GM23248 (cell line): ENCODE measurements at regions not wholly inside any gene's neighbourhood (a gene's known extent, or its start where the extent isn't known, plus 50 kb on each side); places are given as distances from the start of the nearest gene placed in this dataset.

Source experiments
- DNase-seq: peaks from one replicate; pipeline ENCODE4 v3.0.0-alpha.2; 2015
- H2AFZ ChIP-seq: fragments of 200-600 bp; sonication (generic); 2 replicates; pipeline ENCODE4 v1.6.1; 2016; ENCODE audit warnings: antibody characterized with exemption
- H3F3A ChIP-seq: fragments of 200-600 bp; sonication (generic); 2 replicates; pipeline ENCODE4 v1.6.1; 2016; ENCODE audit warnings: mild to moderate bottlenecking, antibody characterized with exemption, mixed run types; ENCODE audit not compliant: insufficient read depth
- H3K27ac ChIP-seq: fragments of 200-600 bp; sonication (generic); 2 replicates; pipeline ENCODE4 v1.5.1; 2016; ENCODE audit warnings: mild to moderate bottlenecking
- H3K27me3 ChIP-seq: fragments of 200-600 bp; sonication (generic); replicated peaks from 2 replicates; pipeline ENCODE4 v1.6.1; 2016; ENCODE audit warnings: mild to moderate bottlenecking; ENCODE audit not compliant: insufficient read depth
- H3K36me3 ChIP-seq: fragments of 200-600 bp; sonication (generic); 2 replicates; pipeline ENCODE4 v1.6.1; 2016; ENCODE audit warnings: low read depth, mild to moderate bottlenecking
- H3K4me1 ChIP-seq: fragments of 200-600 bp; sonication (generic); 2 replicates; pipeline ENCODE4 v1.6.1; 2016; ENCODE audit warnings: mild to moderate bottlenecking; ENCODE audit not compliant: insufficient read depth
- H3K4me2 ChIP-seq: fragments of 200-600 bp; sonication (generic); one replicate; pipeline ENCODE4 v1.6.1; 2016; ENCODE audit warnings: mild to moderate bottlenecking; ENCODE audit not compliant: unreplicated experiment
- H3K4me3 ChIP-seq: fragments of 200-600 bp; sonication (generic); 2 replicates; pipeline ENCODE4 v1.5.1; 2016; ENCODE audit warnings: mild to moderate bottlenecking
- H3K79me2 ChIP-seq: fragments of 200-600 bp; sonication (generic); 2 replicates; pipeline ENCODE4 v1.6.1; 2016; ENCODE audit warnings: mild to moderate bottlenecking; ENCODE audit not compliant: insufficient read depth
- H3K9ac ChIP-seq: fragments of 200-600 bp; sonication (generic); 2 replicates; pipeline ENCODE4 v1.6.1; 2016; ENCODE audit warnings: mild to moderate bottlenecking
- H3K9me2 ChIP-seq: fragments of 200-600 bp; sonication (generic); 2 replicates; pipeline ENCODE4 v1.6.1; 2016; ENCODE audit warnings: mixed run types, mild to moderate bottlenecking, moderate library complexity; ENCODE audit not compliant: insufficient read depth
- H3K9me3 ChIP-seq: fragments of 200-600 bp; sonication (generic); one replicate; pipeline ENCODE4 v1.6.1; 2017; ENCODE audit warnings: low read depth
- H4K20me1 ChIP-seq: fragments of 200-600 bp; sonication (generic); 2 replicates; pipeline ENCODE4 v1.6.0; 2016; ENCODE audit not compliant: insufficient read depth
- EZH2 ChIP-seq: fragments of 200-600 bp; sonication (generic); IDR thresholded peaks from 2 replicates; pipeline ENCODE4 v1.6.1; 2018; ENCODE audit warnings: antibody characterized with exemption, mild to moderate bottlenecking; ENCODE audit not compliant: insufficient read depth, poor library complexity, severe bottlenecking
- EZH2phosphoT487 ChIP-seq: fragments of 200-600 bp; sonication (generic); IDR thresholded peaks from 2 replicates; pipeline ENCODE4 v1.6.1; 2018; ENCODE audit warnings: antibody characterized with exemption, moderate library complexity, mild to moderate bottlenecking, low read depth; ENCODE audit not compliant: insufficient read depth
- WGBS, 2 experiments: methylation state at CpG; one replicate each; pipeline ENCODE4 v1.1.6; 2015 to 2017; ENCODE audit warnings: low lambda C conversion rate in 2 of 2, low coverage in 1 of 2; ENCODE audit errors: missing lambda C conversion rate in 2 of 2; 5-methylcytosine and 5-hydroxymethylcytosine counted together
- in situ Hi-C: fragments of 300-500 bp; cut with MboI; formaldehyde crosslinking; loops from 2 replicates; pipeline ENCODE4 v1.15.0; 2020

DNA sequence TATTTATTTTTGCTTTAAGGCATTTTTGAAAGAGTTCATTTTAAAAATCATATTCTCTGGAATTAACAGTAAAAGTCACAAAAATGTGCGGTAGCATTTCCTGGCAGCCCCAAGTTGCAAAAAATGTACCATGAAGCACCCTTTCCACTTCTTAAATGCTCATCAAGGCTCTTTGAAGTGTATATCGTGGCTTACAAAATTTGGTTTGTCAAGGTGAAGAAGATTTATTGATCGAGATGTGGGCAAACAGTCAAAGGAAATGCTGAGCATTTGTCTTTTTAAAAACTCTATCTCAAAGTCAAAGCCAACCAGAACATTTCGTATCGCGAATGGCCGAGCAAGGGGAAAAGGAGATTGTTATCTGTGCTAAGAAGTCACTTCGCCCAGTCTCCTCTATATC lies 277.5 kb upstream of the KAZN start:
- 50 to 51% methylated on average over 8 of the region's 8 CpGs for WGBS, 2 experiments
- no peak overlapping the region for H3K4me2 ChIP-seq
- H2AFZ ChIP-seq: no peak overlapping the region

DNA sequence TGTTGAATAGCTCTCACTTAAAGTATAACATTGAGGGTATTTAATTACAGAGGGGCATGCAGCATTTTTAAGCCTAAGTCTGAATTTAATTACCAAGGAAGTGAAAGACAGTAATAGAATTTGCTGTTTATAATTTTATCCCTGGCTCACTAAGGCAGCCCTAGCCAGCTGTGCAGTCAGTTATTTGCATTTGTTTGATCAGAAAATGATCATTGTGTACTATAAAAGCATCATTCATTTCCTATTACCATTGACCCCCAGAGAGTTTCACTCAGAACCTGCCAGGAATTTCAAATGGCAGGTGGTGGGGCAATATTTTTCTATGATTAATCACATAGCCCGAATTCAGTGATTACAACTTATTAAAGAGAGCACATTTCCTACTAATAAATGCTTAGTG lies 277.1 kb upstream of the KAZN start:
- no peak for DNase-seq
- Histone ChIP-seq H3K36me3 (no peaks in the 10 kb centered on the region), H3K4me1 (peaks cover 4% of the 10 kb centered on the region; the same call in 1 of the 2 replicates), H2AFZ (no peak overlapping the region), H3K79me2 (no peaks in the 10 kb centered on the region), H4K20me1 (no peaks in the 10 kb centered on the region), H3K9me2 (no peaks in the 10 kb centered on the region), H3K9ac (no peak overlapping the region), H3K9me3 (no peaks in the 10 kb centered on the region), H3K27ac (no peak overlapping the region), H3K27me3 (0 out of 2 replicates have a peak, but pooled peaks cover 2% of the 10 kb centered on the region), H3F3A (no peaks in the 10 kb centered on the region), H3K4me2 (no peak overlapping the region), H3K4me3 (no peak overlapping the region)
- TF ChIP-seq EZH2 (no peak), EZH2phosphoT487 (no peak)
- in situ Hi-C loops: no loop called here
- WGBS, 2 experiments: 26 to 35% methylated on average over 1 of the region's 1 CpG

More for the DNA sequence above, 277.5 kb upstream of the KAZN start:
- H3K4me1 ChIP-seq: peaks cover 4% of the 10 kb centered on the region; the same call in 1 of the 2 replicates
- no peak overlapping the region for H3K9ac ChIP-seq
- no peaks in the 10 kb centered on the region for H3K9me3 ChIP-seq
- H3K9me2 ChIP-seq: no peaks in the 10 kb centered on the region
- H3K36me3 ChIP-seq: no peaks in the 10 kb centered on the region
- H3K27me3 ChIP-seq: 0 out of 2 replicates have a peak, but pooled peaks cover 2% of the 10 kb centered on the region
- no peak overlapping the region for H3K4me3 ChIP-seq
- no peak for TF ChIP-seq EZH2phosphoT487
- TF ChIP-seq EZH2: no peak
- no peak for DNase-seq
- no peak overlapping the region for H3K27ac ChIP-seq
- in situ Hi-C loops: no loop called here
- H3K79me2 ChIP-seq: no peaks in the 10 kb centered on the region
- H3F3A ChIP-seq: no peaks in the 10 kb centered on the region
- no peaks in the 10 kb centered on the region for H4K20me1 ChIP-seq

DNA sequence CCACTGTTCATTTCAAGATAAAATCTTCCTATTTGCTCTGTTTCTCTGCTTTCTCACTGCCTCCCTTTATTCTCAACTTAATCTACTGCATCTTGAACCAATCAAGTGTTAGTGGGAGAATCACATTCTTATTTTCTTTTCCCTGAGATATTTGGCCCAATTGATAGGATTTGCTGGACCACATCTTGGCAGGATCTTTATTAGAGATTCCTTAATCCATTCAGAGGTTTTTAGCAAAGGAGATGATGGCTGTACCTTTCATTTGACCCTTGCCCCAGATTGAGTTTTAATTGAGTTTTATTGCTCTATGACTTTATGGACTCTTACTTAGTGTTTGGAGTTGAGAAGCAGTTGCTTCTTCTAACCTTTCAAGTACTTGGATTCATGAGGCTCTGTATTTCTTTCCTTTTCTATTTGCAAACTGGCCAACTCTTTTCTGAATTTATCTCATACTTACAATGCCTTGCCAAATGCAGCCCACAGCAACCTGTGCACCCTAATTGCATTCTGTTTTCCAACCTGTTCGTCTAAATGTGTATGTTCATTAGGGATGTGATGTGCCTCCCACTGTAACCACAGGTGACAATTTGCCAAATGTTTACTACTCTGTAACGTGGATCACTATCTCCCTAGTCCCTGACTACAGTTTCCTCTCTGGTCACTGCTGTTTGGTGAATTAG lies 274.8 kb upstream of the KAZN start:
- no peak overlapping the region for H2AFZ ChIP-seq
- TF ChIP-seq EZH2phosphoT487 (no peak), EZH2 (no peak)

GRCh38 chr1:14324248-14324630 lies 274.2 kb upstream of the KAZN start:
- no peak overlapping the region for H3K4me3 ChIP-seq
- no peaks in the 10 kb centered on the region for H3F3A ChIP-seq
- no peaks in the 10 kb centered on the region for H3K9me3 ChIP-seq
- no peak for TF ChIP-seq EZH2
- no peak for TF ChIP-seq EZH2phosphoT487
- no peak for DNase-seq
- H3K36me3 ChIP-seq: no peaks in the 10 kb centered on the region
- peaks cover 9% of the 10 kb centered on the region for H3K27me3 ChIP-seq
- in situ Hi-C loops: no loop called here
- H3K79me2 ChIP-seq: no peaks in the 10 kb centered on the region
- no peaks in the 10 kb centered on the region for H4K20me1 ChIP-seq
- no peak overlapping the region for H3K9ac ChIP-seq
- no peaks in the 10 kb centered on the region for H3K9me2 ChIP-seq
- H3K27ac ChIP-seq: no peak overlapping the region
- H2AFZ ChIP-seq: no peak overlapping the region
- WGBS, 2 experiments: 14 to 19% methylated on average over 2 of the region's 2 CpGs
- H3K4me1 ChIP-seq: peaks cover 4% of the 10 kb centered on the region; the same call in 1 of the 2 replicates
- no peak overlapping the region for H3K4me2 ChIP-seq

More for the DNA sequence above, 274.8 kb upstream of the KAZN start:
- no peak overlapping the region for H3K9ac ChIP-seq
- no peaks in the 10 kb centered on the region for H4K20me1 ChIP-seq
- in situ Hi-C loops: no loop called here
- H3K9me2 ChIP-seq: no peaks in the 10 kb centered on the region
- no peaks in the 10 kb centered on the region for H3F3A ChIP-seq
- H3K4me2 ChIP-seq: no peak overlapping the region
- no peak for DNase-seq
- H3K4me3 ChIP-seq: no peak overlapping the region
- H3K36me3 ChIP-seq: no peaks in the 10 kb centered on the region
- no peaks in the 10 kb centered on the region for H3K79me2 ChIP-seq
- peaks cover 8% of the 10 kb centered on the region for H3K27me3 ChIP-seq
- WGBS, 2 experiments: 30 to 35% methylated on average over 2 of the region's 2 CpGs
- H3K27ac ChIP-seq: no peak overlapping the region
- peaks cover 4% of the 10 kb centered on the region; the same call in 1 of the 2 replicates for H3K4me1 ChIP-seq
- no peaks in the 10 kb centered on the region for H3K9me3 ChIP-seq

- H3K36me3 ChIP-seq: no peaks in the 10 kb centered on the region
- H2AFZ ChIP-seq: no peak overlapping the region
- no peaks in the 10 kb centered on the region for H3F3A ChIP-seq
- H3K27ac ChIP-seq: no peak overlapping the region
- H3K4me1 ChIP-seq: no peaks in the 10 kb centered on the region
- in situ Hi-C loops: no loop called here
- 70 to 74% methylated on average over 3 of the region's 3 CpGs for WGBS, 2 experiments
- no peaks in the 10 kb centered on the region for H3K9me3 ChIP-seq
- H3K27me3 ChIP-seq: peaks cover 9% of the 10 kb centered on the region
- no peaks in the 10 kb centered on the region for H3K79me2 ChIP-seq
- H4K20me1 ChIP-seq: no peaks in the 10 kb centered on the region
- no peak for DNase-seq
- TF ChIP-seq EZH2phosphoT487 (no peak), EZH2 (no peak)
- H3K4me2 ChIP-seq: no peak overlapping the region
- H3K9ac ChIP-seq: no peak overlapping the region
- H3K9me2 ChIP-seq: no peaks in the 10 kb centered on the region
- H3K4me3 ChIP-seq: no peak overlapping the region
Measured at GRCh38 chr1:14326857-14327256, 271.6 kb upstream of the KAZN start.
